DND-41 (cell line): ENCODE measurements at regions not wholly inside any gene's neighbourhood (a gene's known extent, or its start where the extent isn't known, plus 50 kb on each side); places are given as distances from the start of the nearest gene placed in this dataset.

Experiments used
- ATAC-seq: fragments of 200-7000 bp; cut with Tn5 transposase; 3 replicates; pipeline ENCODE4 v1.9.1; 2021; ENCODE audit warnings: low read depth; ENCODE audit not compliant: insufficient read depth
- DNase-seq: peaks from one replicate; pipeline ENCODE4 v3.0.0-alpha.2; 2020
- H2AFZ ChIP-seq: 2 replicates; pipeline ENCODE4 v1.6.0; 2012; ENCODE audit warnings: low read depth, low read length
- H3K27ac ChIP-seq: 2 replicates; pipeline ENCODE4 v1.5.1; 2012; ENCODE audit warnings: low read length, inconsistent platforms
- H3K27me3 ChIP-seq: fragments of 200-600 bp; sonication (generic); 2 replicates; pipeline ENCODE4 v1.6.0; 2012; ENCODE audit warnings: low read length, mild to moderate bottlenecking, inconsistent platforms; ENCODE audit not compliant: insufficient read depth, poor library complexity
- H3K36me3 ChIP-seq: 2 replicates; pipeline ENCODE4 v1.5.1; 2012; ENCODE audit warnings: low read length, inconsistent platforms; ENCODE audit not compliant: insufficient read depth
- H3K4me1 ChIP-seq: 2 replicates; pipeline ENCODE4 v1.5.1; 2012; ENCODE audit warnings: mild to moderate bottlenecking, low read length; ENCODE audit not compliant: insufficient read depth
- H3K4me2 ChIP-seq: 2 replicates; pipeline ENCODE4 v1.6.0; 2012; ENCODE audit warnings: mild to moderate bottlenecking, moderate library complexity, low read length, inconsistent platforms; ENCODE audit not compliant: insufficient read depth
- H3K4me3 ChIP-seq, 2 experiments: fragments of 200-600 bp in 1 of 2; shearing (Covaris generic) in 1 of 2; 2 replicates each; pipeline ENCODE4 v1.5.1; 2012 to 2016; ENCODE audit warnings: inconsistent platforms in 2 of 2, low read length in 2 of 2, mild to moderate bottlenecking in 2 of 2, low read depth in 1 of 2, moderate library complexity in 1 of 2
- H3K79me2 ChIP-seq: 2 replicates; pipeline ENCODE4 v1.6.0; 2012; ENCODE audit warnings: low read length, inconsistent platforms; ENCODE audit not compliant: insufficient read depth
- H3K9ac ChIP-seq: 2 replicates; pipeline ENCODE4 v1.6.0; 2012; ENCODE audit warnings: low read depth, mild to moderate bottlenecking, inconsistent platforms, low read length, moderate library complexity
- H3K9me3 ChIP-seq: 2 replicates; pipeline ENCODE4 v1.5.1; 2012; ENCODE audit warnings: low read length, moderate library complexity, mild to moderate bottlenecking, inconsistent platforms; ENCODE audit not compliant: insufficient read depth, severe bottlenecking
- H4K20me1 ChIP-seq: 2 replicates; pipeline ENCODE4 v1.6.0; 2012; ENCODE audit warnings: low read length; ENCODE audit not compliant: insufficient read depth
- CTCF ChIP-seq: IDR thresholded peaks from 2 replicates; pipeline ENCODE4 v1.5.1; 2012; ENCODE audit warnings: borderline replicate concordance, low read length, moderate library complexity, mild to moderate bottlenecking; ENCODE audit not compliant: poor library complexity, severe bottlenecking; ENCODE audit errors: extremely low read depth
- EZH2 ChIP-seq: IDR thresholded peaks from 3 replicates; pipeline ENCODE4 v1.6.1; 2012; ENCODE audit warnings: borderline replicate concordance, low read depth, mild to moderate bottlenecking, moderate library complexity, low read length, inconsistent platforms; ENCODE audit not compliant: severe bottlenecking

DNA sequence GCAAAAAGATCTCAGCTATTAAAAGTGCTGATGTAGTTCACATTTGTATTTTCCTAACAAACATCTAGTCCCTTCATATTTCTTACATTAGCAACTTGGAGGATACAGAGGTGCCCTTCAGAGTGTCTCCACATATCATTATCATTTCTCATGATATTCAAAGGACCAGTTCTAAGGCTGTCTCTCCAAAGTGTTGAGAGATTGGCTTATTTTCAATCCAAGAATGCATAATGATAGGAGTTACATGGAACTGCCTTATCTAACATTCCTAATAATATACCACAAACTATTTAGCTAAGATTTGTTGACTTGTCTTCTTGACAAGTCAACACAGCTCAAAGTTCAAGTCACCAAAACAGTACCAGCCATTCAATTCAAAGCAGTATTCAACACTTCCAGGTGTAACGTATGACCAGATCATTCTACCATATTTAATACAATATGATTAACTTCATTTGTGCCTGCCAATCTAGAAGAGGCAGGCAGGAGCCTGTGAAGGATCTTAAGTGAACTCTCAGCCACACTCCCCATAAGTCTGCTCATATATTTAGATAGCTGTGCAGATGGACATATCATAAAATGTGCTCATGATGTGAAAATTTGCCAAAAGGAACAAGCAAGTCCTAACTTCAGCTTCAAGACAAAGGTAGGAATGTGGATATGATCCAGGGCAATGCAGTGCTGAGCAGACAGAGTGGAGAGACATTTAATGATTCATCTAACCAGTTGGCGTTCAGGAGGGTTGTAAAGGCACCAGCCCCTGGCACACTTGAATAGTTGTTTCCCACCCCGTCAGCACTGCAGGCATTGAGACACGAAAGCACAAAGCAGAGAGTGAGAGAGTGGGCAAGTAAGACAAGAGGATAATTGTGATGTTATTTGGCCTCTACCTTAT lies 108.3 kb downstream of the MTERF1 start:
- Histone ChIP-seq H3K9me3 (no peaks in the 10 kb centered on the region), H3K4me2 (no peak overlapping the region), H3K27ac (no peak overlapping the region), H4K20me1 (no peaks in the 10 kb centered on the region), H2AFZ (no peak overlapping the region), H3K36me3 (no peaks in the 10 kb centered on the region), H3K4me3 (no peak overlapping the region), H3K27me3 (no peaks in the 10 kb centered on the region), H3K79me2 (no peaks in the 10 kb centered on the region), H3K4me1 (no peaks in the 10 kb centered on the region), H3K9ac (no peak overlapping the region)
- TF ChIP-seq CTCF (no peak), EZH2 (no peak)
- ATAC-seq (no peak), DNase-seq (no peak)

DNA sequence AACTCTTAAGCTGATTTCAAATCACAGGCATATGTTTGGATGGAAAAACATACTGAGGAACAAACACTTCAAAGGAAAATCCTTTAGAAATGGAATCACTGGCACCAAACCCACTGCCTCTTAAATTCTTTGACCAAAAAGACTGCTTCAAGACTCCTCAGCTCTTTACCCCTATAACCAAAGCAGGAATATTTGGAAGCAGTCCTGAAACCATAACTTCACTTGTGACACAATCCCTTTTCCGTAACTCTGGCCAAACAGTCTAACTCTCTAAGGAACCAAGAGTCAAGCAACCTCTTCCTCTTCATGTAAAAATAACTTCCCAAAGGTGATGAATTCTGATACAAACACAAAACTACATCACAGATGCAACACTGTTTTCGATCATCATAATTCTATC lies 104.3 kb downstream of the MTERF1 start:
- Histone ChIP-seq H2AFZ (no peak overlapping the region), H3K27ac (no peak overlapping the region), H3K9me3 (no peaks in the 10 kb centered on the region), H3K27me3 (peaks cover 4% of the 10 kb centered on the region), H3K36me3 (no peaks in the 10 kb centered on the region), H3K4me2 (no peak overlapping the region), H3K79me2 (no peaks in the 10 kb centered on the region), H3K4me1 (no peaks in the 10 kb centered on the region), H4K20me1 (no peaks in the 10 kb centered on the region), H3K4me3 (no peak overlapping the region), H3K9ac (no peak overlapping the region)
- ATAC-seq = no peak
- TF ChIP-seq CTCF = no peak
- no peak for TF ChIP-seq EZH2
- DNase-seq = no peak

DNA sequence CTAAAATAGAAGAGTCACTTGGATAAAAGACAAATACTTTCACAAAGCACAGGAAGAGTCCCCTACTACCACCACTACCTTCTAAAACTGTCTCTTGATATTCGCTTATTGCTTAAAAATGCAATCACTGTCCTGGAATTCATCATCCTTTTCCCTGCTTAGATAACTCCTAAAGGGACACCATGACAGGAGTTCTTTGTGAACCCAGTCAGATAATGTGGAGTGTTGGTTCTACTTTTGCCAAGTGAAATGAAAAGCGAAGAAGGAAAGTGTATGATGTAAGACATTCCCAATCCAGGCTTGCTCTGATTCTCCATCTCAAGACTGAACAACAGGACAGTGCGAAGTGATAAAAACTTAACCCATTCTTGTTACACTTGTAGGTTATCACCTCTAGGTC lies 103.0 kb downstream of the MTERF1 start:
- Histone ChIP-seq H4K20me1 (no peaks in the 10 kb centered on the region), H3K27me3 (peaks cover 4% of the 10 kb centered on the region), H3K9ac (no peak overlapping the region), H3K27ac (no peak overlapping the region), H3K9me3 (no peaks in the 10 kb centered on the region), H3K36me3 (no peaks in the 10 kb centered on the region), H3K4me2 (no peak overlapping the region), H3K4me3 (no peak overlapping the region), H3K4me1 (no peaks in the 10 kb centered on the region), H3K79me2 (no peaks in the 10 kb centered on the region), H2AFZ (no peak overlapping the region)
- ATAC-seq (no peak), DNase-seq (no peak)
- TF ChIP-seq EZH2 (no peak), CTCF (no peak)
